ENCODE measurements at regions not wholly inside any gene's neighbourhood (a gene's known extent, or its start where the extent isn't known, plus 50 kb on each side); places are given as distances from the start of the nearest gene placed in this dataset.
"Not testable (repeated sequence)": the region's sequence is repeated elsewhere in the genome, so short reads cannot be mapped to it uniquely, and the experiment has no call there.

DNA sequence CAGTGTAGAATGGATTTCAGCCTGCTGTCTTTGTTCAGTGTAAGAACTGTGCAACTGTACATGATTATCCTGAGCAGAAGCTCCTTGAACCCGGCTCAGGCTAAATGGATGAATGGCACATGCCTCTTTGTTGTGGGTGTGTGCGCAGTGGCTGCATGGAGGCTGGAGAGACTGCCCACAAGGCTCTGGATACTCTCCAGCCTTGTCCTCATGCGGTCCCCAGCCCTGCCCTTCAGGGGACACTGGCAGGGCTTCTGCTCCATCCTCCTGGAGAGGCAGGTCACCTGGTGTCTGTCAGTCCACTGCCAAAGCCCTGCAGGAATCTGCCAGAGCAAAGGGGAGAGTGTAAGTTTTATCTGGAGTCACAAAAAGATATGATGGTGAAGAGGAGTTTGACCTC lies 241.7 kb upstream of the EXOC2 start:
- no peak overlapping the region for H3K4me2 ChIP-seq (ENCODE audit: extremely low read depth, insufficient read depth, low read length)
- no peak for DNase-seq (ENCODE audit: low read depth in 2 of 2)
- TF ChIP-seq, protein P1, sequence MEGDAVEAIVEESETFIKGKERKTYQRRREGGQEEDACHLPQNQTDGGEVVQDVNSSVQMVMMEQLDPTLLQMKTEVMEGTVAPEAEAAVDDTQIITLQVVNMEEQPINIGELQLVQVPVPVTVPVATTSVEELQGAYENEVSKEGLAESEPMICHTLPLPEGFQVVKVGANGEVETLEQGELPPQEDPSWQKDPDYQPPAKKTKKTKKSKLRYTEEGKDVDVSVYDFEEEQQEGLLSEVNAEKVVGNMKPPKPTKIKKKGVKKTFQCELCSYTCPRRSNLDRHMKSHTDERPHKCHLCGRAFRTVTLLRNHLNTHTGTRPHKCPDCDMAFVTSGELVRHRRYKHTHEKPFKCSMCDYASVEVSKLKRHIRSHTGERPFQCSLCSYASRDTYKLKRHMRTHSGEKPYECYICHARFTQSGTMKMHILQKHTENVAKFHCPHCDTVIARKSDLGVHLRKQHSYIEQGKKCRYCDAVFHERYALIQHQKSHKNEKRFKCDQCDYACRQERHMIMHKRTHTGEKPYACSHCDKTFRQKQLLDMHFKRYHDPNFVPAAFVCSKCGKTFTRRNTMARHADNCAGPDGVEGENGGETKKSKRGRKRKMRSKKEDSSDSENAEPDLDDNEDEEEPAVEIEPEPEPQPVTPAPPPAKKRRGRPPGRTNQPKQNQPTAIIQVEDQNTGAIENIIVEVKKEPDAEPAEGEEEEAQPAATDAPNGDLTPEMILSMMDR (conservative IDR thresholded peaks at IDR 0.05 in 1 of 2, IDR thresholded peaks at IDR 0.05 in 1 of 2; ENCODE audit: low read depth in 1 of 2, low read length in 2 of 2) = no peak
- TF ChIP-seq EZH2 (IDR thresholded peaks at IDR 0.05; ENCODE audit: low read length, missing control alignments) = no peak
- no peaks in the 10 kb centered on the region for H3K36me3 ChIP-seq (ENCODE audit: control insufficient read depth, insufficient read depth, low read length)
- H3K4me3 ChIP-seq (replicated peaks in 1 of 4; ENCODE audit: control extremely low read depth in 1 of 4, insufficient read depth in 1 of 4, low read depth in 3 of 4, low read length in 4 of 4) = no peak overlapping the region
- H4K20me1 ChIP-seq (ENCODE audit: control insufficient read depth, extremely low read depth, insufficient read depth, low read length) = no peaks in the 10 kb centered on the region
- no peak overlapping the region for H3K27ac ChIP-seq (ENCODE audit: insufficient read depth, low read length)
- H2AFZ ChIP-seq (ENCODE audit: low read length) = no peak overlapping the region
- H3K27me3 ChIP-seq (ENCODE audit: control insufficient read depth, insufficient read depth, low read length) = peaks cover 21% of the 10 kb centered on the region
- no peaks in the 10 kb centered on the region for H3K79me2 ChIP-seq (ENCODE audit: control insufficient read depth, insufficient read depth, low read length)
- no peak overlapping the region for H3K9ac ChIP-seq (ENCODE audit: insufficient read depth, low read length)
- no peaks in the 10 kb centered on the region for H3K9me3 ChIP-seq (ENCODE audit: control insufficient read depth, insufficient read depth, low read depth, low read length)
- no peaks in the 10 kb centered on the region for H3K4me1 ChIP-seq (ENCODE audit: control insufficient read depth, extremely low read depth, insufficient read depth, low read length)

DNA sequence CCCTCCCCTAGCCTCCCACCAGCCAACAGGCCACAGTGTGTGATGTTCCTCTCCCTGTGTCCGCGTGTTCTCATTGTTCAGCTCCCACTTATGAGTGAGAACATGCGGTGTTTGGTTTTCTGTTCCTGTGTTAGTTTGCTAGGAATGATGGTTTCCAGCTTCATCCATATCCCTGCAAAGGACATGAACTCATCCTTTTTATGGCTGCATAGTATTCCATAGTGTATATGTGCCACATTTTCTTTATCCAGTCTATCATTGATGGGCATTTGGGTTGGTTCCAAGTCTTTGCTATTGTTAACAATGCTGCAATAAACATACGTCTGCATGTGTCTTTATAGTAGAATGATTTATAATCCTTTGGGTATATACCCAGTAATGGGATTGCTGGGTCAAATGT lies 239.0 kb upstream of the EXOC2 start:
- DNase-seq (ENCODE audit: low read depth in 2 of 2); H3K36me3 ChIP-seq (ENCODE audit: control insufficient read depth, insufficient read depth, low read length); H2AFZ ChIP-seq (ENCODE audit: low read length); H3K79me2 ChIP-seq (ENCODE audit: control insufficient read depth, insufficient read depth, low read length); H3K9me3 ChIP-seq (ENCODE audit: control insufficient read depth, insufficient read depth, low read depth, low read length); H3K9ac ChIP-seq (ENCODE audit: insufficient read depth, low read length); H3K27ac ChIP-seq (ENCODE audit: insufficient read depth, low read length); H3K4me1 ChIP-seq (ENCODE audit: control insufficient read depth, extremely low read depth, insufficient read depth, low read length); H3K4me3 ChIP-seq (replicated peaks in 1 of 4; ENCODE audit: control extremely low read depth in 1 of 4, insufficient read depth in 1 of 4, low read depth in 3 of 4, low read length in 4 of 4); H4K20me1 ChIP-seq (ENCODE audit: control insufficient read depth, extremely low read depth, insufficient read depth, low read length); H3K4me2 ChIP-seq (ENCODE audit: extremely low read depth, insufficient read depth, low read length): not testable (repeated sequence)
- H3K27me3 ChIP-seq (ENCODE audit: control insufficient read depth, insufficient read depth, low read length) = peaks cover 17% of the 10 kb centered on the region

DNA sequence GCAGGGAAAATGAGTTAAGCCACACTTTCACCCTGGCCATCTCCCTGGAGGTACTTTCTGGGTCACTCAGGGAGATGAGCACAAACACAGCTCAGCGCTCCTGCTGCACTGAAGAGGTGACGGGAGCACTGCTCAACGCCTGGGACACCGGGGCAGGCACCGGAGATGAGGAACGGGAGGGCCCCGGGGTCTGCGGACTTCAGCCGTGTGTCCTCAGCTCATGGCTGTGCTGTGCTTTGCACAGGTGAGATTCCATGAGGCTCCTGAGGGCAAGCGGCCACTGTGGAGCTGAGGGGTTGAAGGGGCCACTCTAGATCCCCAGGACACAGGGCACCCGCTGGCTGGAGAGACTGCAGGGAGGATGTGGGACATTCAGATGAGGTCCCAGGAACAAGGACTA lies 234.2 kb upstream of the EXOC2 start:
- H3K27me3 ChIP-seq (ENCODE audit: control insufficient read depth, insufficient read depth, low read length) = peaks cover 5% of the 10 kb centered on the region
- no peaks in the 10 kb centered on the region for H3K36me3 ChIP-seq (ENCODE audit: control insufficient read depth, insufficient read depth, low read length)
- no peaks in the 10 kb centered on the region for H3K4me1 ChIP-seq (ENCODE audit: control insufficient read depth, extremely low read depth, insufficient read depth, low read length)
- no peak for DNase-seq (ENCODE audit: low read depth in 2 of 2)
- H3K27ac ChIP-seq (ENCODE audit: insufficient read depth, low read length) = no peak overlapping the region
- no peak for TF ChIP-seq EZH2 (IDR thresholded peaks at IDR 0.05; ENCODE audit: low read length, missing control alignments)
- TF ChIP-seq, protein P1 (conservative IDR thresholded peaks at IDR 0.05 in 1 of 2, IDR thresholded peaks at IDR 0.05 in 1 of 2; ENCODE audit: low read depth in 1 of 2, low read length in 2 of 2) = no peak
- H3K4me3 ChIP-seq (replicated peaks in 1 of 4; ENCODE audit: control extremely low read depth in 1 of 4, insufficient read depth in 1 of 4, low read depth in 3 of 4, low read length in 4 of 4) = no peak overlapping the region
- no peak overlapping the region for H3K4me2 ChIP-seq (ENCODE audit: extremely low read depth, insufficient read depth, low read length)
- no peak overlapping the region for H2AFZ ChIP-seq (ENCODE audit: low read length)
- no peaks in the 10 kb centered on the region for H3K9me3 ChIP-seq (ENCODE audit: control insufficient read depth, insufficient read depth, low read depth, low read length)
- H4K20me1 ChIP-seq (ENCODE audit: control insufficient read depth, extremely low read depth, insufficient read depth, low read length) = no peaks in the 10 kb centered on the region
- H3K9ac ChIP-seq (ENCODE audit: insufficient read depth, low read length) = no peak overlapping the region
- H3K79me2 ChIP-seq (ENCODE audit: control insufficient read depth, insufficient read depth, low read length) = no peaks in the 10 kb centered on the region
